A204.1 (cell line): ENCODE measurements at regions not wholly inside any gene's neighbourhood (a gene's known extent, or its start where the extent isn't known, plus 50 kb on each side); places are given as distances from the start of the nearest gene placed in this dataset.
"Not testable (repeated sequence)": the region's sequence is repeated elsewhere in the genome, so short reads cannot be mapped to it uniquely, and the experiment has no call there.

ENCODE experiments used
- FAIRE-seq: peaks from 2 replicates; lab custom pipeline; 2012; peaks lifted over from hg19 to GRCh38; lab: Jason Lieb, UNC

- FAIRE-seq, result no peak
These were observed 165.1 kb downstream of the PLK2 start for GRCh38 chr5:58294598-58295305.

- FAIRE-seq, result not testable (repeated sequence)
These were observed 171.6 kb downstream of the PLK2 start for GRCh38 chr5:58288275-58288674.

DNA sequence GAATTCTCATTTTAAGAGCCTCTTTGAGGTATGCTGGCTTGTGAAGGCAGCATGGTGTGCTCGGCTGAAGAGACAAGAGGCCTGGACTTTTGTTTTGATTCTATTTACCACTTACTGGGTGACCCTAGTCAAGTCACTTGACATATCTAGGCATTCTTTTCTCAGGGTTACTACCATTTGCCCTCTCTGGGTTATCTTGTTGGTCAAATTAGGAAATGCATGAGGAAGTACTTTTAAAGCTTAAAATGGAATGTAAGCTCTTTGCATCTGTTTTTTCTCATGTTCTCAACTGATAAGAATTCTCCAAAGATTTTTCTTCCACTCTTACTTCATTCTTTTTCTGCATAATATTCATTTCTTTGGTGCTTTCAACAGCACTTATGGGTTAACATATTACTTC, 173.1 kb downstream of the PLK2 start:
- FAIRE-seq, result no peak

DNA sequence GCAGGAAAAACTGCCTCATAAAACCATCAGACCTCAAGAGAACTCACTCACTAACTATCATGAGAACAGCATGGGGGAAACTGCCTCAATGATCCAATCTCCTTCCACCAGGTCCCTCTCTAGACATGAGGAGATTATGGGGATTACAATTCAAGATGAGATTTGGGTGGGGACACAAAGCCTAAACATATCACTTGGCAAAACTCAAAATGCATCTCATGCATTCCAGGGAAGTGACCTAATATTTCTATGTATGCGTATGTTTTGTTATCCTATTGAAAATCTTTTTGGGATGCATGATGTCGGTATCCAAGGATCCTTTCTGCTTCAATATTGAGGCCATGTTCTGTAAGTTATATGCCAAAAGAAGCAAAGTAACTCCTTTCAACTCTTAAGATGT, 174.0 kb downstream of the PLK2 start:
- FAIRE-seq, result no peak

DNA sequence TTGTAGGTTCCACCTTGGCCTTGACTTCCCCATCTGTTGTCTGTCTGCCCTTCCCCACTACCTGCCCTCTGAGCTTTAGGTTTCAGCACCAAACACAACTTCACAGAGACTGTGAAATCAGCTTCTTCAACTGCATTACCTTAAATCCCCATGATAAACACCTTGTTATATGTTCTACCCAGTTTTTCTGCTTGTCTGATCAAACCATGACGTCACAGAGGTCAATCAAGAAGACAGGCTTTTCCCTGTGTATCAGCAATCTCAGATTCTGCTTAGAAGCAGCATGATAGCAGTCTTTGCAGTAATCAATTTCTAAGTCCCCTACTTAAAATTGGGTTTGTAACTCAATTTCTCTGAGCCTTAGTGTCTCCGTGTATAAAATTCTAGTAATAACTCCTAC, 175.0 kb downstream of the PLK2 start:
- FAIRE-seq, result no peak

- no peak for FAIRE-seq
These were observed 178.7 kb downstream of the PLK2 start for GRCh38 chr5:58281189-58281588.

- FAIRE-seq, result no peak
These were observed 180.6 kb downstream of the PLK2 start for GRCh38 chr5:58279259-58279658.

DNA sequence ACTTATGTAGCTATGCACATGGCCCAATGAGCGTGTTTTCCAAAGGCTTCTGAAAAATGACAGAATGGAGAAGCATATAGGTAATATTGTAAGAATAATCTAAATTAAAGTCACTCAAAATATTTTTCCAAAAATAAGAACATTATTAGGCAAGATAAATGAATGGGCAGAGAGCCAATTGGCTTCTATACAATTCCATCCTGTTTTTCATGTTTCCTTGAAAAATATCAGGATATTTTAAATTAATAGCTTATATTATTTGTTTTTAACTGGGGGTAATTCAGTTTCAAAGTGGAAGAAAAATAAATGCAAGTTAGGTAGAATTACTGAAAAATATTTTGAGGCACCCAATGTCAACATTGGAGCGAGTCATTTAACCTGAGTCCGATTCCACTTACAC, 183.5 kb downstream of the PLK2 start:
- FAIRE-seq, result no peak

- FAIRE-seq, result no peak
These were observed 184.4 kb downstream of the PLK2 start for GRCh38 chr5:58275516-58275915.

- FAIRE-seq, result no peak
These were observed 185.7 kb downstream of the PLK2 start for GRCh38 chr5:58274191-58274590.

DNA sequence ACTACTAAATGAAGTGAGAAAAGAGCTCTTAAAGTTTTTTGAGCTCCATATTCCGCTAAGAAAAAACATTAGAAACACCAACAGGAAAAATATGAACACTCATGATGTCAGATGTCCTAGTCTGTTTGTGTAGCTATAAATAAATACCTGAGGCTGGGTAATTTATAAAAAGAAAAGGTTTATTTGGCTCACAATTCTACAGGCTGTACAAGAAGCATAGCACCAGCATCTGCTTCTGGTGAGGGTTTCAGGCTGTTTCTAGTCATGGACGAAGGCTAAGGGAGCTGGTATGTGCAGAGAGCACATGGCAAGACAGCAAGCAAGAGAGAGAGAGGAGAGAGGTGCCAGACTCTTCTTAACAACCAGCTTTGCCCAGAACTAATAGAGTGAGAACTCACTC, 186.2 kb downstream of the PLK2 start:
- FAIRE-seq, result no peak

GRCh38 chr5:58268268-58268667, 191.6 kb downstream of the PLK2 start:
- no peak for FAIRE-seq

- FAIRE-seq, result no peak
These were observed 193.5 kb downstream of the PLK2 start for GRCh38 chr5:58266402-58266801.

- no peak for FAIRE-seq
These were observed 194.5 kb downstream of the PLK2 start for GRCh38 chr5:58265246-58265930.

GRCh38 chr5:58264276-58264675, 195.6 kb downstream of the PLK2 start:
- no peak for FAIRE-seq

GRCh38 chr5:58263296-58263695, 196.6 kb downstream of the PLK2 start:
- FAIRE-seq, result no peak

- no peak for FAIRE-seq
These were observed 197.7 kb downstream of the PLK2 start for GRCh38 chr5:58262226-58262625.

DNA sequence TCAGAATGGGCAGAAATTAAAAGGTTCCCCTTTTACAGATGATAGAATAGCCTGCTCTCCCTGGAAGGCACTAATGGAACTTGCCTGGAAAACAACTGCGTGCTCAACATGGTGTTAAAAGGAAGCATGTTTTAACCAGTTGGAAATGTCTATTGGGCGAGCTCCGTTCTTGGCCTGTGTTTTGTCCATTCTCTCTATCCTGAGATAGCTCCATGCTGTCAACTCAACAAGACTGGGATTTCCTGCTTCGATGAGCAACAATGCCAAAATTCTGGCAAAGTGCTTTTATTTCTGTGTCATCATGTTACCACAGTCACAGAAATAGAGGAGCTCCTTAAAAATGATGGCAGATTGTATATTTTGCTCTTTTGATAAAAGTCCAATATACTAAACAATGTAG, 198.3 kb downstream of the PLK2 start:
- FAIRE-seq, result no peak

- FAIRE-seq, result no peak
These were observed 199.6 kb downstream of the PLK2 start for GRCh38 chr5:58260243-58260642.

DNA sequence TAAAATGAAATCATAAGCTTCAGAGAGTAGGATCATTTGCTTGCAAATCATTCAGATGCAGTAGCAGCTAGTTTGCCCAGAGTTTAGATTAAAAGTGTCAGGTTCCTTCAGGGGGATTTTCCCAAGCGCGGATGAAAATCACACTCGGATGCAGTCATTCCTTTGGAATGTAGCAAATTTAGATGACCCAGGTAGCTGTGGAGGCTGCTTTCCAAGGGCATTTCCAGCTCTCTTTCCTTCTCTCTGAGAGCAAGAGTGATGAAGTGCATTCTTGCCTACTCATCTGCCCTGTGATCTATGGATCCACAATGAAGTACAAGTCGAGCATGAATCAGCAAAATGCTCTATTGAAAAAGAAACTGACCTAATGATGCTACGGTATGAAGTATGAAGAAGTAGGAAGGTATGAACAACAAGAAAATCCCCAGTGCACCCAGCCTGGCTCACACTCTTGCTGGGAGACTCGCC, 200.2 kb downstream of the PLK2 start:
- peak; percentile 9 for FAIRE-seq

DNA sequence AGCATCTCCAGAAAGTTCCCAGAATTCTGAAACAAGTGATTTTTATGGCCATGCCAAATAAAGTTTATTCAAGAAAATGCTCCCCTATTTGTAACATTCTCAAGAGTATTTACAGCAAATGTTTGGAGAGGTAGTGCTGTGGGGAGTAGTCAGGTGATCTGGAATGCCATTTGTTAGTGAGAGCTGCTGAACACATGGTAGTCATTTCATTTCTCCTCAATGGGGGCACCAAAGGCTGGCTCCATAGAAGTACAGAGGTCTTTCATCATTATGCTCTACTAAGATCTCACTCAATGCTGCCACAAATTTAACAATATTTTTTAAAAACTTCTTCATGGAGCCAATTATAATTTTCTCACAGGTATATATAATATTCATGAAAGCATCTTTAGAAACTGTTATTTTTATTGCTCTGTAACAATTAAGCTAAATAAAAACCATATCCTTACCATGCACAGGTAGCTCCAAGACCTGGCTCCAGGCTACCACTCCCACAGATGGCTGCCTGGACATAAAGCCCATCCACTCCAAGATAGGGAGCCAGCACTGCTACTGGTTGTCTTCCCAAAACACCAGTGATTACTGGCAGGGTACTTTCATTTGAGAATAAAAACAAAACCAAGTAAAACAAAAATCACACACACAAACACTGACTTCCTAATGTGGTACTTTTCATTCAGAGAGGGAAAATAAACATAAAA, 200.8 kb downstream of the PLK2 start:
- no peak for FAIRE-seq

DNA sequence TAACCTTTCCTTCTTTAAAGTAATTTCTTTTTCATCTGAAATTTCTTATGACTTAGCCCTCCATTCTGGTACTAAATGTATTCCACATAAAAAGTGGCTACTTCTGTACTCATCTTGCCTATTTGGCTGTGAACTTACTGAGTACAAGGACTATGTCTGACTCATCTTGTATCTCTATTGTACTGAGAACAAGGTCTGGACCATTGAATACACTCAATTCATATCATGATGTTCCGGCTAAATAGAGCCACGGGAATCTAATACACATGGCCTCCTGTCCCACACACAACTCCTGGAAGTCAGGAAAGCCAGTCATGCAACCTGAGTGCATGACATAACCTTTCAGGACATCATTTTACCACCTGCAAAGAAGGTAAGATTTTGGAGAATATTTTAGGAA, 203.9 kb downstream of the PLK2 start:
- no peak for FAIRE-seq

DNA sequence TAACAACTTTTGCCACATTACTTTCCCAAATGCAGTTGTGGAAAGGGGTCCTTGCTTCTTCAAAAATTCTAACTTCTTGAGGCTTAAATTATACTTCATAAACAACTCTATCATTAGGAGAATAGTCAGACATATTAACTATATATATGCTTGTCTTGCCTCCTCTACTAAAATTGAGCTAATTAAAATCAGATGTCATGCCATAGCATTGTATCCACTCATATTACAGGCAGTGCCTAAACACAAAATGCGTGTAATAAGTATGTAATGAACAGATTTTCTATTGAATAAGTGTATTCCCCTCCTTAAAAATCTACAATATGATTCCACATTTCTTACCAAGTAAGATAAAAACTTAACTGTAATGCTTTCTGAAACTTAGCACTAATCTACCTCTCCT, 204.5 kb downstream of the PLK2 start:
- no peak for FAIRE-seq
